Hypothalamus (tissue), 51 donors: ENCODE measurements at regions not wholly inside any gene's neighbourhood (a gene's known extent, or its start where the extent isn't known, plus 50 kb on each side); places are given as distances from the start of the nearest gene placed in this dataset.

Experiments used
- DNase-seq, 51 donors: peaks; one replicate each; lab custom pipeline; 2025; lab: John Stamatoyannopoulos, UW

DNA sequence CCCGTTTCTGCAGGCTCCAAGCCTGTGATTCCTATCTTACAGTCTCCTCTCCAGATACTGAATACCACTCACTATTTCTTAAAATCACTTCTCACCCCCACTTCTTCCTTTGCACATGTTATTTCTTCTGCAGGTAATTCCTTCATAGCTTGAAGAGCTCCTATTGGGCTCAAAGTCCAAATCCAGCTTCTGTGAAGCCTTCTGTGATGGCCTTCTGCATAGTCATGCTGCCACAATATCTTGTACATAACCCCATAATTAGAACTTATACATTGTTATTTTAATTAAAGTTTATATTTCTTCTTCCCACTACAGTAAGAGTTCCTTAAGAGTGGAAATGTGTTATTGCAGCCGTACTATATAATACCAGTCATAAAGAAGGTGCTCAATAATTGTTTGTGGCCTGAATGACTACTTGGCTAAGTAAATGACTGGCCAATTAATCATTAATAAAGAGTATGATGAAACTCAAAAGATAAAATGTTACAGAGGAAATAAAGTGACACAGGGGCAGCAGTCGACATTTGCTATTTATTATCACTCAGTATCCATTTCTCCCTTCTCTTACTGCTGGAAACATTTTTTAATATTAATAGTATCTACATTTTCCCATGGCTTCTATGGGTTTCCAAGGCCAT, 886.6 kb downstream of the TTLL7 start:
- DNase-seq: no peak

DNA sequence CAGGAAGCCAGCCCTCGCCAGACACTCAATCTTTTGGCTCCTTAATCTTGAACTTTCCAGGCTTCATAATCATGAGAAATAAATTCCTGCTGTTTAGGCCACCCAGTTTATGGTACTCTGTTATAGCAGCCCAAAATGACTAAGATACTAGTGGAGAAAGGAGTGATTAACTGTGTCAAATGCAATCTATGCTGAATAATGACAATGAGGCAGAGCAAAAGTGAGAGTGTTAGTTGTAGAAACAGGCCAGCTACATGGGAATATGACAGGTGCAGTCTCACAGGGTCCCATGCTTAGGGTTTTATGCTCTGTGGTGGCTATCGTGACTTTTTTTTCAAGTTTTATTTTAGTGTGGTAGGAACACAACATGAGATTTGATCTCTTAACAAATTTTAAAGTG, 888.8 kb downstream of the TTLL7 start:
- DNase-seq: no peak

DNA sequence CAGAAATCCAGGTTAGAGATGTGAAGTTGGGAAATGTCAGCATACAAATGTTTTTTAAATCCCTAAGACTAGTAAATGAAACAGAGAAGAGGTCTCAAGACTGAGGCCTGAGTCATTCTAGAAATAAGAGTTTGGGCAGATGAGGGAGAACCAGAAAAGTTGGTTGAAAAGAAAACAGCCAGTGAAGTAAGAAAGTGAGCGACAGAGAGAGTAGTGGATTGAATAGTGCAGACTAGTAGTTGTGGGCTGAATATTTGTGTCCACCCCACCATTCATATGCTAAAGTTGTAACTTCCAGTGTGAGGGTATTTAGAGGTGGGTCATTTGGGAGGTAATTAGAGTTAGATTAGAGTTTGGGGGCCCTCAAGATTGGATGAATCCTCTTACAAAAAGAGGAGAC, 889.2 kb downstream of the TTLL7 start:
- DNase-seq: no peak

DNA sequence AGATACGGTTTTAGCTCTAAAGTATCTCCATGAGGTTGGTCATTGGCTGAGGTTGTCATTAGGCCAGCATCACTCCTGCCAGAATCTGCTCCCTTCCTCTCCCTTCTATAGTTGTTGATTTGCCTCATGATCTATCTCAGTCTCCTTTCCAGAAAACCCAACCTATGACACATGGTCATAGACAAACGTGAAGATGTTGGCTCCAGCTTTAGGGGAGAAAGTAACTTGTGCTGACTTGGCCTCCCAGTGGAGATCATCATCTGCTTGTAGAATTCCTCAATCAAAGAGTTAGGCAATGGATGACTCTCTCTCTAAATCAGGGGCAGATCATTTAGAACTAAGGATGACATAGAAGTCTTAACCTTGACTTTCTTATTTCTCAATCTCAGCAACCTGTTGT, 894.4 kb downstream of the TTLL7 start:
- DNase-seq: no peak

DNA sequence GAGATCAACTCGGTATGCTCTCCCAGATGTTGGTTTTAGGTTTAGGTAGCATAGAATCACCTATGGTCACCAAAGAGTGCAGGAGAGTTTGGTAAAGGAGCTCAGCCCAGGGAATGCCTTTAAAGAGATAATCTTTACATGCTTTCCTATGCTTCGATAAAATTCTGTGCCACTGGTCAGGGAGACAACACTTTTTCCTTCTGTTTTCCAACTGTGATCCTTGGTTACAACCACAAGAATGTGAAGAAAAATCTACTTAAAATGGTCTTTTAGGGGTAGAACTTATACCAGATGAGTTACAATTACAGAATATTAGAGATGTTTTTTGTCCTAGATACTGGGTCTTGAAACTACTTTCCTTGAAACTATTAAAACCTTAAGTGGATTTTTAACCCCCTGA, 895.6 kb downstream of the TTLL7 start:
- no peak for DNase-seq

DNA sequence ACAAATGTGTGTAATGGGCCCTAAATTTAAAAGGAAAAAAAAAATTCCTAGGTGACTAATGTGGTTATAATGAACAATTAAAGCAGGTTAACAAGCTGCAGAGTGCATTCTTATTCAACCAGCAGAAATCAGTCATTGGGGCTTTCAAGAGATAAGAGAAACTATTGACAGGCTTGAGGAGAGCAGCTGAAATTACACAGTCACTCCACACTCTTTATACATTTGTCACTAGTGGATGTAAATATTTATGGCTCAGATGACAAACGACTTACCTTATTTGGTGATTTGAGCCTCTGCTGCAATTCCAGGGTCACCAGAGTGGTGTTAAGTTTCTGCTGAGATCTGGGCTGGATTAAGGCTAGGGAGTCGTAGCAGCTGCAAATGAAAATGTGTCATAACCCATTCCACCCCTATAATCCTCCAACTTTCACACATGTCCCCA, 896.3 kb downstream of the TTLL7 start:
- no peak for DNase-seq

DNA sequence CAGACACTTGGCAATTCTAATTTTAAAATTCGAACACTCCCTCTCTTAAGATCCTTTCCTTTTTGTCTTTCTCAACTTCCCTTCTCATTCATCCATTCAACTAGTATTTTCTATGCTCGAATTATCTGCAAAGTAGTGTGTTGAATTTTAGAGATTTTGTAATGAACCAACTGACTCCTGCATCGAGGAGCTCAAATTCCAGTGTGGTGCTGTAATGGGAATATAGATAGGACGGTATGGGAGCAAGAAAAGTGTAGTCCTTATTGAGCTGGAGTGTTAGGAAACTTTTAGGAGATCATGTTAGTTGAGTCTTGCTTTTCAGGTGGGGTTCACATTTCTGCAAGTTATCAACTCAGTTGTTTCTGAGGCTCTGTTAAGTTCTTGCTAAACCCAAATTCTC, 897.5 kb downstream of the TTLL7 start:
- no peak for DNase-seq

DNA sequence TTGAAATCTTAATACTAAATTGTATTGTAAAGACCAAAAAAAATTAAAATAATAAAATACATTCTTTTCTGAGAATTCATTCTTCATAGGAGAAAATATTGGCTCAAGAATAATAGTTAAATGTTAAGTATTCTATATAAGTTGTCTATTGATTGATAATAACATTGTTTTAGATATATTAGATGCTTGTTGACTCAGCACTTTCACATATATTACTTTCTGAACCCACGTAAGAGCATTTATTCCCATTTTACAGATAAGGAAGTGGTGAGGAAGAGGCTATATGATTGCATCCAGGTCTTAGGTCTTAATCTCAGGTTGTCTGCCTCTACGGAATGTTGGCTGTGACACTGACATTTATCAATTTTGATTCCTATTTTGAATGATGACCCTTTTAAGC, 898.8 kb downstream of the TTLL7 start:
- no peak for DNase-seq

DNA sequence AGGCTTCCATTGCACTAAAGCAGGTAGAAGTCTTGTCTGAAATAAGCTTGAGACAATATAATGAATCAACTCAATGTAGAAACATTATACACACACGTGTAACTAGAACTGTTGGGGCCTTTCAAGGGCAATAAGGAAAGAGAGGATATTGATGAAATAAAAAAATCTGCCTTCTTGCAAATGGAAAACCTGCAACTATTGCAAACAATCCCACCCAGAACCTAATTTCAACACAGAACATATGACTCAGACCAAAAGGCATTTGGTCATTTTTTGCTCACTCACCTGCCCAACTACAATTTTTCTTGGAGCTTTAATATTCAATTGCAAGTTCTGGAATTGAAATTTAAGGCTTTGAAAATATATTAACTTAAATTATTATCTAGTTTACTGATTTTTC, 900.1 kb downstream of the TTLL7 start:
- no peak for DNase-seq

DNA sequence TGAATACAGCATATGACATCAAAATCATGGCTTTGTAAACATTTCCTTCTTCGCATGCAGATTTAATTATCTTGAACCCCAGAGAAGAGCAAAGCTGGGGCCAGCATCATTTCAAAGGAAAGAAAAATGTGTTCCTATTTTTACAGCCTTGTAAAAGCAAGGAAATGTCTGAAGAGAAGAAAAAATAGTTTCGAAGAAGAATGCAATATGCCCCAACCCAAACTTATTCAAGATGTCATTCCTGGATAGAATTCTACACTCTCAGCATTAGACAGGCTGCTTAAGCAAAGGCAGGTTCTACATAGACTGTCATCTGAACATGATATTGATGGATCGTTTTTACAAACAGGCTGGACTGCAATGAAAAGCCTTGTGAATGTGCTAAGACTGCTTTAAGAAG, 900.8 kb downstream of the TTLL7 start:
- no peak for DNase-seq

DNA sequence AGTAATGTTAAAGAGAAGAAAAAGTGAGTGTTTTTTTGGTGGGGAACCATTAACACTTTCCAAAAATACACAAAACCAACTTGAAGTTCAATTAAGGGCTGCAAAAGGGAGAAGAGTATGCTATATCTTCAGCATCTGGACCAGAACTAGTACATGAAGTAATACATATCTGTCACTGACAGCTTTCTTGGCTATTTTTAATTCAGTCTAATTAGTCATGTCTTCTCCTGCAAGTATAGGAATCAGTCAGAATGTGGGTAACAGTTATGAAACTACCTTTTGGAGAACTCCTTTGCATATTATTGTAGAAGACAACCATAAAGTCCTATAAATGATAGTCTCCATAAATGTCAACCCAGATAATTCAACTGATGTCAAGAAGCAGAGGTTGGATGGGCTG, 901.2 kb downstream of the TTLL7 start:
- DNase-seq: no peak

DNA sequence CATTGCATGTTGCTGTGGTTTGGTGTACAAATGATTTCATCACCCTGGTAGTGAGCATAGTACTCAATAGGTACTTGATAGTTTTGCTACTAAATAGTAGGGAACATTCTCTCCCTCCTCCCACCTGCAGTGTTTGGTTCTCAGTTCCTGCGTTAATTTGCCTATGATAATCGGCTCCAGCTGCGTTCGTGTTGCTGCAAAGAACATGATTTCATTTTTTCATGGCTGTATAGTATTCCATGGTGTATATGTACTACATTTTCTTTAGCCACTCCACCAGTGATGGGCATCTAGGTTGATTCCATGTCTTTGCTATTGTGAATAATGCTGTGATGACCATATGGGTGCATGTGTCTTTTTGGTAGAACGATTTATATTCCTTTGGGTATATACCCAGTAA, 903.4 kb downstream of the TTLL7 start:
- DNase-seq: no peak

DNA sequence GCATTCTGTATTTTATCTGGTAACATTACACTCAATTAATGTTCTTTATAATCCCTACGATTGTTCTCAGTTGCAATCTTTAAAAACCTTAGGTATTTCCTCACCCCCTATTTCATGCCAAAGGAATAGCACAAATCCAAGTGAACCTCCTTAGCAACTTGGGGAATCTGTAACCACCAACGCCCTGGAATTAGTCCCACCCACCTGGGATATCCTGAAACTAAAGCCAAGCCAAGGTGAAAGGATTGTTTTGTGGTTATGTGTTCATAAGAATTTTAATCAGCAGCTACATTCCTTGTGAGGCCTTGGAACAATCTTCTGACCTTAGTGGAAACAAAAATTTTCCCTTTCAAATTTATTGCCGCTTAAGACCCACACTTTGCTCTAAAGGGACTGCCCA, 908.7 kb downstream of the TTLL7 start:
- no peak for DNase-seq

DNA sequence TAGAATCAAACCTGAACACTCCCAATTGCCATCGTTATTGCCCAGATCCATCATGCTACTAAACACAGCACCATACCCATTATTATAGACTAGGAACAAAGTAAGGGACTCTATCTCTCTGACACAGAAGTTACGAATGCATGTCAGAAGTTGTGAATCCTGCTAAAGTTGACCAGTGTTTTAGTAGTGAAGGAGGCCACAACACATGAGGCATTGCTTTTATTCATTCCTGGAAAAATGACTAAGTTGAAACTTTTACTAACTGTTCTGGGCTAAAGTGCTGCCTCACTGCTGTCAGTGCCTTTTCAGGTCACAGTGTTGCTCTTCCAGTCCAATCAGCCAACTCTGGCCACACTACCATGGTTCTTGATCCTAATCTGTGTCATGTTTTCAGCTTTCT, 911.1 kb downstream of the TTLL7 start:
- DNase-seq: no peak

DNA sequence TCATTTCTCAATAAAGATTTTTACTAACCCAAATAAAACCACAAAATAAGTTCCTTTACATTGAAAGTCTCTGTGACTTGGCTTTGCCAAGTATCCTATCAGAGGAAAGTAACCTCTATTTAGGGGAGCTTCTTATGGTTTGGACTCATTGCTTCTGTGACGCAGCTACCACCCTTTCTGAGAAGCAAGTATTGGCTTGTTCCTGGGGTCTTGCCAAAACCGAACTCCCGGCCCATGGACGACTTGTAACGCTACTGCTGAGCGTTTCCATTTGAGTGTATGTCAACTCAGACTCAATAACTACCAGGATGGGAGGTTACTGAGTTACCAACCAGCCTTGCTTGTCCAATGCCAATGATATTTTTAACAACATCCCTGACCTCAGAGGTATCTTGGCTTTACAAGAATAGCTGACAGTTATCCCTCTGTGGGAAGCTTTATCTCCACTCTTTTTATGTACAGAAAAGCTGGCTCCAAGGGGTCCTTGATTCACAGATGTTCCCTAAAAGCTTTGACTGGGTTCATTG, 911.9 kb downstream of the TTLL7 start:
- DNase-seq: no peak

DNA sequence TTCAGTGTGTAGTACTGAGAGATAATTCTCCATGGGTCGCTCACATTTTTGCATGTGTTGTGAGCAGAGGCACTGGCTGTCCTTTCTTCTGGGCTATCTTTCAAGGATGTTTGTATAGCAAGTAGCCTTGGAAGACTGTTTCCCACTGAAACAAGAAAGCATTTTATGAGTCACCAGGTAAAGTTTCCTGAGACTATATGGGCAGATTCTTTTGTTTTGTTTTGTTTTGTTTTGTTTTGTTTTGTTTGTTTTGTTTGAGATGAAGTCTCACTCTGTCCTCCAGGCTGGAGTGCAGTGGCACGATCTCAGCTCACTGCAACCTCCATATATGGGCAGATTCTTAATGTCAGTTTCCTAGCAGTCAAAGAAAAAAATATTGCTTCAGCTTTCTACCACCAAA, 912.6 kb downstream of the TTLL7 start:
- no peak for DNase-seq

DNA sequence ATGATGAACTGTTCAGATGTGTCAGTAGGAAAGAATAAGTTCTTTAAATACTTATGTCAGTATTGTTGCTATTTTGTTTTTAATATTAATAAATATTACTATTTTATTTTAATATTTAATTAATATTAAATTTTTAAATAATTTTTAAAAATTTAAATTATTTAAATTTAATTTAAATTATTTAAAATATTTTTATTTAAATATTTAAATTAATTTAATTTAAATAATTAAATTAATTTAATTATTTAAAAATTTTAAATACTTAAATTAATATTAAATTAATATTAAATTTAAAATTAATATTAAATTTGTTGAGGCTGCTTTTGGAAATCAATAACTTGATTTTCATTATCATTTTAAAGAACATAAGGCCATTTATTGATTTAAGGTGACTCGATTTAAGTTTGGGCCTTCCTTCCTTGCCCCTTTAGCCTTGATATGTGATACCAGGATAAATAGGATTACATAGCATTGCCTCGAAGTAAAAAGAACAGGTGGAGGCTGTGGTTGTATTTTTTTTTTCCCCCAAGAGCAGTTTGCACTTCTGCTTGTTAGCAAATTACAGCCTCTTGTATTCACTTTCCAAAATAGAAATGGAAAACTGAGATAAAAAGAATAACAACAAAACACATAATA, 915.2 kb downstream of the TTLL7 start:
- DNase-seq: no peak

DNA sequence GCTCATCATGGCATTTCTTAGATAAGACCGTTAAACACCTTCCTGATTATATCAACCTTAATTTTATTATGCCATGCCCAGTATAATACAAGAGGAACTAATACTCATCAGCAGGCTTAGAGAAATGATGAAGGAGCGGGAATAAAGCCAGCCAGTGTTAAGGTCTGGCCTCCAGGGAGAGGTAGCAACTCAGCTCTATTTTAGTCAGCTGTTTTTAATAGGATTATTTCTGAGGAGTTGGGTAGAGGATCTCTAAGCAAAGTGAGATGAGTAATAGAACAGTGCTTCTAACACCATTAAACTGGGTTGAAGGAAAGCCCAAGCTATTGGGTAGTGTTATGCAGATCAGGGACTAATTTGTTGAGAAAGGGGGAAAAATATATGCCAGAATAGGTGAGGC, 921.5 kb downstream of the TTLL7 start:
- DNase-seq: no peak

DNA sequence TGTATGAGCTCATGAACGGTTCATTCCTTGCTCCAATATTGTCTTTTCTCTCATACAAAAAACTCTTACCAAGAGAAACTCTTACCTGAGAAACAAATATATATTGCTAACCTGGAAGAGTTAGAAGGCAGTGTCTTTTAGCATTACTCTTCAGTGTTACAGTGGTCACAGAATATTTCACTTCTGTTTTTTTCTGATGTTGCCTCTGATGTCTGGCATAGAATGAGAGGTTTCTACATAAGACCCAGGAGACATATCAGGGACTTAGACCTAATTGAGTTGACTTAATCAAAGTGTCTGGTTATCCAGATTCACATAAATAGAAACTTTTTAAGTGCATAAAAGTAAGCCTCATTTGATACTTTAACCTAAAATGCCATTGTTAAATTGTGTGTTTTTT, 923.8 kb downstream of the TTLL7 start:
- DNase-seq: no peak

DNA sequence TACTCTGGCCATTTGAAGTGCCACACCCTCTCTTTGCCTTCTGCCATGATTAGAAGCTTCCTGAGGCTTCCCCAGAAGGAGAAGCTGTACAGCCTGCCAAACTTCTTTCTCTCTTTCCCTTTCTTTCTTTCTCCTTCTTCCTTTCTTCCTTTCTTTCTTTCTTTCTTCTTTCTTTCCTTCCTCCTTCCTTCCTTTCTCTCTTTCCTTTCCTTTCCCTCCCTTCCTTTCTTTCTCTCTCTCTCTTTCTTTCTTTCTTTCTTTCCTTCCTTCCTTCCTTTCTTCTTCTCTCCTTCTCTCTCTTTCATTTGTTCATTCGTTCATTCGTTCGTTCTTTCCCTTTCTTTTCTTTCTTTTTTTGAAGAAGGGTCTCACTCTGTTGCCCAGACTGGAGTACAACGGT, 931.0 kb downstream of the TTLL7 start:
- no peak for DNase-seq

DNA sequence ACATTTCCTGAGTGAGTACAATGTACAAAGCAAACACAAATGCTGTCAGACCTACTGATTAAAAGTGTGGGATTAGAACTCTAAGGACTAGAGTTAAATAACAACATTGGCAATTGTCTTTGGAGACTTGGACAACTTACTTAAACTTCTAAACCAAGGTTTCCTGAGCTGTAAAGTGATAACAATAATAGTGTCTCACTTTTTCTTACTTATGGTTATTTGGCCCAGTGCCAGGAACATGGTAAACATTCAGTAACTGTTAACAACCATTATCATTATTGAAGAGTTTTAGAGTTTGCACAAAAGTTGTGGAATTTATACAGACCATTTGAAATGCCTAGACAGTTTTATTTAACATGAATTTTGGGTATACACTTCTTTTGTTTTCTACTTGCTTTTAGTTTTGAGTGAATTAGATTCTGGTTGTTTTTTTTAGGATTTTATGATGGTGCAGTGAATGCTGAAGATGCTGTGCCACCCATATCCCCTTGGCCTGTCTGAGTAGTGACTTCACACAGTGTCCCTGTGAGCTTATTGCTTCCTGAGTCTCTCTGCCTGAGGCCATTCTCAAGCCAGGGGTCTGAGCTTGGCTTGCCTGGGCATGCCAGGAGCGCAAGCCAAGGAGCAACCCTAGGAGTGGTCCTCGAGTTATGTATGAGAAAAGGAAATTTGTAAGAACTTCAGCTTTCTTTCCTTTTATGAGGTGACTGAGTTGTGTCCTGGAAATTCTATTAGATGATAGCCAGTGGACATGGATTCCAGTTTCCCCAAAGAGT, 932.8 kb downstream of the TTLL7 start:
- no peak for DNase-seq
